ENCODE measurements at regions not wholly inside any gene's neighbourhood (a gene's known extent, or its start where the extent isn't known, plus 50 kb on each side); places are given as distances from the start of the nearest gene placed in this dataset.

- H3K27me3 Mint-ChIP-seq: peaks cover 8% of the 10 kb centered on the region
- no peak overlapping the region for H3K27ac Mint-ChIP-seq
- H3K4me3 Mint-ChIP-seq: no peak overlapping the region
- H3K36me3 Mint-ChIP-seq (ENCODE audit: low read depth): no peaks in the 10 kb centered on the region
- peaks cover 8% of the 10 kb centered on the region for H3K4me1 Mint-ChIP-seq (ENCODE audit: low read depth)
- no peaks in the 10 kb centered on the region for H3K9me3 Mint-ChIP-seq
- intact Hi-C loops (cut with micrococcal nuclease): no loop called here
These were observed 73.1 kb upstream of the INCENP start for GRCh38 chr11:62050716-62051115.

- Mint-ChIP-seq H3K27ac (no peak overlapping the region), H3K36me3 (ENCODE audit: low read depth) (no peaks in the 10 kb centered on the region), H3K27me3 (peaks cover 11% of the 10 kb centered on the region), H3K4me1 (ENCODE audit: low read depth) (peaks cover 13% of the 10 kb centered on the region), H3K9me3 (no peaks in the 10 kb centered on the region), H3K4me3 (no peak overlapping the region)
- intact Hi-C loops (cut with micrococcal nuclease): no loop called here
These were observed 75.7 kb upstream of the INCENP start for GRCh38 chr11:62048100-62048499.

- Mint-ChIP-seq H3K4me1 (ENCODE audit: low read depth) (peaks cover 23% of the 10 kb centered on the region), H3K9me3 (no peaks in the 10 kb centered on the region), H3K27ac (no peak overlapping the region), H3K36me3 (ENCODE audit: low read depth) (no peaks in the 10 kb centered on the region), H3K27me3 (peaks cover 16% of the 10 kb centered on the region), H3K4me3 (no peak overlapping the region)
- intact Hi-C loops (cut with micrococcal nuclease): no loop called here
These were observed 77.2 kb upstream of the INCENP start for GRCh38 chr11:62046568-62047100.

- H3K4me3 Mint-ChIP-seq: no peak overlapping the region
- H3K4me1 Mint-ChIP-seq (ENCODE audit: low read depth): peaks cover 23% of the 10 kb centered on the region
- H3K27me3 Mint-ChIP-seq: peaks cover 20% of the 10 kb centered on the region
- H3K27ac Mint-ChIP-seq: peak overlapping the region; percentile 48
- intact Hi-C loops (cut with micrococcal nuclease): no loop called here
- H3K36me3 Mint-ChIP-seq (ENCODE audit: low read depth): no peaks in the 10 kb centered on the region
- no peaks in the 10 kb centered on the region for H3K9me3 Mint-ChIP-seq
These were observed 77.2 kb upstream of the FTH1 start for GRCh38 chr11:62044639-62045121.

DNA sequence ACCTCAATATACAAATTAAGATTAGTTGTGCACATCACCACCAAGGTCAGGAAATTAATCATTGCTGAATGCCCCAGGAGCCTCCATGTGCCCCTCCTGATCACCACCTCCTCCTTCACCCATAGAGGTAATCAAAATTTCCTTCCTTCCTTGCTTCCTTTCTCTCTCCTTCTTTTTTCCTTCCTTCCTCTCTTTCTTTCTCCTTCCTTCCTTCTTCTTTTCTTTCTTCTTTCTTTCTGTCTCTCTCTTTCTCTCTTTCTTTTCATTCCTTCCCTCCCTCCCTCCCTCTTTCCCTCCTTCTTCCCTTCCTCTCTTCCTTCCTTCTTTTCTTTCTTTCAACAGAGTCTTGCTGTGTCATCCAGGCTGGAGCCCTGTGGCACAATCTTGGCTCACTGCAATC lies 67.9 kb upstream of the FTH1 start:
- Mint-ChIP-seq H3K4me1 (ENCODE audit: low read depth) (peaks cover 33% of the 10 kb centered on the region), H3K9me3 (peaks cover 31% of the 10 kb centered on the region), H3K4me3 (no peak overlapping the region), H3K27me3 (peaks cover 2% of the 10 kb centered on the region), H3K27ac (peak overlapping the region; percentile 27), H3K36me3 (ENCODE audit: low read depth) (peaks cover 26% of the 10 kb centered on the region)
- intact Hi-C loops (cut with micrococcal nuclease): no loop called here

GRCh38 chr11:62034036-62034338 lies 66.6 kb upstream of the FTH1 start:
- H3K9me3 Mint-ChIP-seq: peaks cover 31% of the 10 kb centered on the region
- peaks cover 2% of the 10 kb centered on the region for H3K27me3 Mint-ChIP-seq
- H3K27ac Mint-ChIP-seq: peak overlapping the region; percentile 80
- H3K4me3 Mint-ChIP-seq: no peak overlapping the region
- H3K36me3 Mint-ChIP-seq (ENCODE audit: low read depth): peaks cover 26% of the 10 kb centered on the region
- intact Hi-C loops (cut with micrococcal nuclease): no loop called here
- peaks cover 33% of the 10 kb centered on the region for H3K4me1 Mint-ChIP-seq (ENCODE audit: low read depth)

DNA sequence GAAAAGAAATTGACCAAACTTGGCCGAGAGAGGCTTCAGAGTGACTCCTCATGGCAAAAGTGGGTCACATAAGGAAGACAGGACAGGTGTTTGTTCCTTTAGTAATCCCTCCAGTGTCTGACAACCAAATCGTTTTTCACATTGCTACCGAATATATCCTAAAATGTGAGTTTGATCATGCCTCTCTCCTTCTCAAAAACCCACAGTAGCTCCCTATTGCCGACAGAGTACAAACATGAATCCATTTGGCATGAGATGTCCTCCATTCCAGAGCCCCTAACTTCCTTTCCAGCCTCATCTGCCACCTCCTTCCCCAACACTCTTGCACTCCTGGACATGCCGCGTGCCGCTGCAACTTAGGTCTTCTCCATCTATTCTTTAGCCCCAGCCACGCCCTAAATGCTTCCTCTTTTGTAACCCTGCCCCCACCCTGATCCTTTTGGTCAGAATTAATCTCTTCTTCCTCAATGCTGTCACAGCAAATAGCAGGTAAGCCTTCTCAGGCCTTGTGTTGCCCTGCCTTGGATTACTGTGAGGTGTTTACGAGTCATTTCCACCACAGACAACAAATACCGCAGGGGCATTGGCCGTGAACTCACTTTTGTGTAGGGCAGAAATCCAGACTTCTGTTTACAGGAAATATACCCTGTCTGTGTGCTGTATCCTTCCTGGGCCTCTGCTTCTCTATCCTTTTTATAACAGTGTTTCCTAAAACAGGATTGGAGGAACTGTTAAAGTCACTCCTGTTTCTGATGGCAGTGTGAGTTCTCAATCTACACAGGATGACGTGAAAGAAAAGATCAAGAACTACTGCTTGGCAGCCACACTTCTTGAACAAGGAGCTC lies 66.0 kb upstream of the FTH1 start:
- Mint-ChIP-seq H3K27ac (peak overlapping the region; percentile 80), H3K4me3 (no peak overlapping the region)
- intact Hi-C loops (cut with micrococcal nuclease): no loop called here

DNA sequence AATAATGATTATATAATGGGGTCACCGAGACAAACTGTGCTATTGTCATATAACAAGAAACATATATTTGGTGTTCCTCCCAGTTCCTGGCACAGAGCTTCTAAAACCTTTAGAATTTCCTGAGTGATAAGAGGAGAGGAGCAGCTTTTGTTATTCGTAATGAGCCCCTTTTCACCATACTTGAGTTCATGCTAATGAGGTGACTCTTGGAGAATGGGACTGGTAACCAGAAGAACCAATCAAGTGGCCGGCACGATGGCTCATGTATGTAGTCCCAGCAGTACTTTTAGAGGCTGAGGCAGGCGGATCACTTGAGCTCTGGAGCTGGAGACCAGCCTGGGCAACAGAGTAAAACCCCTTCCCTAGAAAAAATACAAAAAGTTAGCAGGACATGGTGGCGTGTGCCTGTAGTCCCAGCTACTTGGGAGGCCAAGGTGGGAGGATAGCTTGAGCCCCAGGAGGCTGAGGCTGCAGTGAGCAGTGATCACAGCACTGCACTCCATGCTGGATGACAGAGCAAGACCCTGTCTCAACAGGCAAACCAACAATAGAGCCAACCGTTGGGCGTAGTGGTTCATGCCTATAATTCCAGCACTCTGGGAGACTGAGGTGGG lies 62.7 kb upstream of the FTH1 start:
- peaks cover 41% of the 10 kb centered on the region for H3K4me1 Mint-ChIP-seq (ENCODE audit: low read depth)
- no peaks in the 10 kb centered on the region for H3K27me3 Mint-ChIP-seq
- intact Hi-C loops (cut with micrococcal nuclease): no loop called here
- H3K4me3 Mint-ChIP-seq: no peak overlapping the region
- no peak overlapping the region for H3K27ac Mint-ChIP-seq
- H3K36me3 Mint-ChIP-seq (ENCODE audit: low read depth): peaks cover 21% of the 10 kb centered on the region
- peaks cover 24% of the 10 kb centered on the region for H3K9me3 Mint-ChIP-seq

More for the DNA sequence above, 66.0 kb upstream of the FTH1 start:
- peaks cover 2% of the 10 kb centered on the region for H3K27me3 Mint-ChIP-seq
- peaks cover 26% of the 10 kb centered on the region for H3K36me3 Mint-ChIP-seq (ENCODE audit: low read depth)
- H3K4me1 Mint-ChIP-seq (ENCODE audit: low read depth): peaks cover 33% of the 10 kb centered on the region
- peaks cover 31% of the 10 kb centered on the region for H3K9me3 Mint-ChIP-seq

GRCh38 chr11:62026739-62027370 lies 59.4 kb upstream of the FTH1 start:
- Mint-ChIP-seq H3K27me3 (no peaks in the 10 kb centered on the region), H3K9me3 (no peaks in the 10 kb centered on the region), H3K27ac (peak overlapping the region; percentile 91), H3K4me1 (ENCODE audit: low read depth) (peaks cover 37% of the 10 kb centered on the region), H3K36me3 (ENCODE audit: low read depth) (no peaks in the 10 kb centered on the region), H3K4me3 (no peak overlapping the region)
- intact Hi-C loops (cut with micrococcal nuclease): loop anchor here (5.0 kb wide), 1 partner anchor 55 kb away; no protein-coding TSS in a partner anchor

GRCh38 chr11:62025487-62026105 lies 58.2 kb upstream of the FTH1 start:
- Mint-ChIP-seq H3K36me3 (ENCODE audit: low read depth) (peaks cover 7% of the 10 kb centered on the region), H3K9me3 (peaks cover 8% of the 10 kb centered on the region), H3K27ac (peak overlapping the region; percentile 91), H3K4me1 (ENCODE audit: low read depth) (peaks cover 43% of the 10 kb centered on the region), H3K27me3 (no peaks in the 10 kb centered on the region), H3K4me3 (peak overlapping the region; percentile 26)
- intact Hi-C loops (cut with micrococcal nuclease): loop anchor here (1.0 to 5.0 kb wide), 3 partner anchors 21 to 57 kb away; no protein-coding TSS in a partner anchor

- peaks cover 7% of the 10 kb centered on the region for H3K36me3 Mint-ChIP-seq (ENCODE audit: low read depth)
- H3K27me3 Mint-ChIP-seq: no peaks in the 10 kb centered on the region
- intact Hi-C loops (cut with micrococcal nuclease): loop anchor here (1.0 to 5.0 kb wide), 3 partner anchors 20 to 57 kb away; no protein-coding TSS in a partner anchor
- peaks cover 48% of the 10 kb centered on the region for H3K4me1 Mint-ChIP-seq (ENCODE audit: low read depth)
- H3K27ac Mint-ChIP-seq: peak overlapping the region; percentile 91
- peaks cover 8% of the 10 kb centered on the region for H3K9me3 Mint-ChIP-seq
- H3K4me3 Mint-ChIP-seq: peak overlapping the region; percentile 26
These were observed 57.6 kb upstream of the FTH1 start for GRCh38 chr11:62024936-62025486.

DNA sequence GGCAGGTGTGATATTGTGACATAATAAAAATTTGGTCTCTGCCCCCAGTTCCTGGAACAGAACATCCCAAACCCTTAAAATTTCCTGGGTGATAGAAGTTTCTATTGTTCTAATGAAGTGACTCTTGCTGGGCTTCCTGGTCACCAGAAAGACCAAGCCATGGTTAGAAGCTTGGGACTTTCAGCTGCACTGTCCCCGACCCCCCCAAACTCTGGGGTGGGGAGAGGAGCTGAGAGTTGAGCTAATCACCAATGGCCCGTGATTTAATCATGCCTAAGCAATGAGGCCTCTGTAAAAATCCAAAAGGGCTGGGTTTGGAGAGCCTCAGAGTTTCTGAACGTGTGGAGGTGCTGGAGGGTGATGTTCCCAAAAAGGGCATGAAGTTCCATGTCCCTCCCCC lies 54.8 kb upstream of the FTH1 start:
- peaks cover 70% of the 10 kb centered on the region for H3K4me1 Mint-ChIP-seq (ENCODE audit: low read depth)
- peaks cover 8% of the 10 kb centered on the region for H3K9me3 Mint-ChIP-seq
- no peaks in the 10 kb centered on the region for H3K27me3 Mint-ChIP-seq
- H3K36me3 Mint-ChIP-seq (ENCODE audit: low read depth): peaks cover 7% of the 10 kb centered on the region
- H3K27ac Mint-ChIP-seq: peak overlapping the region; percentile 36
- intact Hi-C loops (cut with micrococcal nuclease): no loop called here
- no peak overlapping the region for H3K4me3 Mint-ChIP-seq

DNA sequence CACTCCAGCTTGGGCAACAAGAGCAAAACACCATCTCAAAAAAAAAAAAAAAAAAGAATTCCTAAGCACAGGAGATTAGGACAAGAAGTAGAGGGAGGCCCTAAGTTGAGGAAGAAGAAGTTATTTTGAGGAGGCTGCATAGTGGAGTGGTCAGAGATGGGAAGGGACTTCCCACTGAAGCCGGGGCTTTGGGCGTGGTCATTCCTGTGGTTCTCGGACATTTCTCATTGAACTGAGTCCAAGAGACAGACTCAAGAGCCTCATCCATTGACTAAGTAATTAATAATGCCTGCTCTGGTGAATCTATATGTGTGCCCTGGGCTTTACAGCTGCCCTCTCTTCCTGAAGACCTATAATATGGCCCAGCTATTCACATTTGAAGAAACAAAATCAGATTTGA lies 53.2 kb upstream of the FTH1 start:
- peak overlapping the region; percentile 86 for H3K27ac Mint-ChIP-seq
- no peak overlapping the region for H3K4me3 Mint-ChIP-seq
- H3K27me3 Mint-ChIP-seq: no peaks in the 10 kb centered on the region
- peaks cover 8% of the 10 kb centered on the region for H3K9me3 Mint-ChIP-seq
- intact Hi-C loops (cut with micrococcal nuclease): no loop called here
- peaks cover 7% of the 10 kb centered on the region for H3K36me3 Mint-ChIP-seq (ENCODE audit: low read depth)
- peaks cover 72% of the 10 kb centered on the region for H3K4me1 Mint-ChIP-seq (ENCODE audit: low read depth)
